ENCODE measurements at regions not wholly inside any gene's neighbourhood (a gene's known extent, or its start where the extent isn't known, plus 50 kb on each side); places are given as distances from the start of the nearest gene placed in this dataset.

GRCh38 chr15:25179673-25180511, 225.1 kb downstream of the SNRPN start:
- TF ChIP-seq CTCF (IDR thresholded peaks at IDR 0.05; ENCODE audit: low read depth, low read length) (no peak), POLR2A (IDR thresholded peaks at IDR 0.05; ENCODE audit: extremely low read depth, insufficient read length) (no peak), MYC (IDR thresholded peaks at IDR 0.05; ENCODE audit: low read depth, low read length) (no peak)

Data from NB4 (cell line).